Panc1 (cell line): ENCODE measurements at regions not wholly inside any gene's neighbourhood (a gene's known extent, or its start where the extent isn't known, plus 50 kb on each side); places are given as distances from the start of the nearest gene placed in this dataset.
"Not testable (repeated sequence)": the region's sequence is repeated elsewhere in the genome, so short reads cannot be mapped to it uniquely, and the experiment has no call there.

Experiments
- CTCF ChIP-seq: fragments of 450-650 bp; IDR thresholded peaks from 2 replicates; pipeline ENCODE4 v1.5.1; 2017; ENCODE audit warnings: mild to moderate bottlenecking
- POLR2AphosphoS5 ChIP-seq: IDR thresholded peaks from 2 replicates; pipeline ENCODE4 v1.6.1; 2012; ENCODE audit warnings: mild to moderate bottlenecking, low read depth, low read length, moderate library complexity
- REST ChIP-seq, 2 experiments: IDR thresholded peaks; 2 replicates each; pipeline ENCODE4 v1.6.1; 2011 to 2012; ENCODE audit warnings: low read depth in 2 of 2, control low read depth in 1 of 2, low read length in 1 of 2, mild to moderate bottlenecking in 1 of 2, moderate library complexity in 1 of 2; ENCODE audit not compliant: insufficient read depth in 1 of 2
- SIN3A ChIP-seq: IDR thresholded peaks from 2 replicates; pipeline ENCODE4 v1.6.1; 2012; ENCODE audit warnings: low read depth, mild to moderate bottlenecking, low read length, moderate library complexity, borderline replicate concordance; ENCODE audit not compliant: insufficient read depth
- TCF7L2 ChIP-seq: IDR thresholded peaks from 2 replicates; pipeline ENCODE4 v1.6.1; 2011; ENCODE audit warnings: mild to moderate bottlenecking, low read depth, low read length, inconsistent platforms

GRCh38 chr4:3926969-3927755, 161.0 kb downstream of the ADRA2C start:
- not testable (repeated sequence) for TF ChIP-seq CTCF; TCF7L2; POLR2AphosphoS5; REST (IDR thresholded peaks at IDR 0.05; ENCODE audit: insufficient read depth in 1 of 2, low read depth in 2 of 2, low read length in 1 of 2); SIN3A
